ENCODE measurements at regions not wholly inside any gene's neighbourhood (a gene's known extent, or its start where the extent isn't known, plus 50 kb on each side); places are given as distances from the start of the nearest gene placed in this dataset.

DNA sequence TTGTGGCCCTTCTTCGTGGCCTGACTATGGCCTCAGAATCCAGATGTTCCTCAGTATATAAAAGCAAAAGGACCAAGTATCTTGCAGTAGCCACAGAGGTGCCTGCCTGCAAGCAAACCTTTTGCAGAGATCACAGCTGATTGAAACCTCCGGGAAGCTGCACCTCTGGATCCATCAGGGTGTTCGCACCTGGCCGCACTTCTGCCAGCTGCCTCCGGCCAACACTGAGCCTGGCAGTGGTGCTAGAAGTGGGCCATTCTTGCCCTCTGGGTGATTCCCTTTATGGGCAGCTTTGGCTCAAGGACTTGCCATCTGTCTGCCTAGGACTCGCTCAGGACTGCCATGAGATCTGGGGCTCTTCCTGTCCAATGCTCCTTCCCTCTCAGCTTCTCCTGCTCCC is 214.6 kb upstream of the ECI2 start:
- H3K4me3 ChIP-seq (ENCODE audit: low read depth, low read length), result no peak overlapping the region
- TF ChIP-seq, protein P1, sequence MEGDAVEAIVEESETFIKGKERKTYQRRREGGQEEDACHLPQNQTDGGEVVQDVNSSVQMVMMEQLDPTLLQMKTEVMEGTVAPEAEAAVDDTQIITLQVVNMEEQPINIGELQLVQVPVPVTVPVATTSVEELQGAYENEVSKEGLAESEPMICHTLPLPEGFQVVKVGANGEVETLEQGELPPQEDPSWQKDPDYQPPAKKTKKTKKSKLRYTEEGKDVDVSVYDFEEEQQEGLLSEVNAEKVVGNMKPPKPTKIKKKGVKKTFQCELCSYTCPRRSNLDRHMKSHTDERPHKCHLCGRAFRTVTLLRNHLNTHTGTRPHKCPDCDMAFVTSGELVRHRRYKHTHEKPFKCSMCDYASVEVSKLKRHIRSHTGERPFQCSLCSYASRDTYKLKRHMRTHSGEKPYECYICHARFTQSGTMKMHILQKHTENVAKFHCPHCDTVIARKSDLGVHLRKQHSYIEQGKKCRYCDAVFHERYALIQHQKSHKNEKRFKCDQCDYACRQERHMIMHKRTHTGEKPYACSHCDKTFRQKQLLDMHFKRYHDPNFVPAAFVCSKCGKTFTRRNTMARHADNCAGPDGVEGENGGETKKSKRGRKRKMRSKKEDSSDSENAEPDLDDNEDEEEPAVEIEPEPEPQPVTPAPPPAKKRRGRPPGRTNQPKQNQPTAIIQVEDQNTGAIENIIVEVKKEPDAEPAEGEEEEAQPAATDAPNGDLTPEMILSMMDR (IDR thresholded peaks at IDR 0.05; ENCODE audit: borderline replicate concordance, insufficient read depth, low read depth, low read length), result no peak

DNA sequence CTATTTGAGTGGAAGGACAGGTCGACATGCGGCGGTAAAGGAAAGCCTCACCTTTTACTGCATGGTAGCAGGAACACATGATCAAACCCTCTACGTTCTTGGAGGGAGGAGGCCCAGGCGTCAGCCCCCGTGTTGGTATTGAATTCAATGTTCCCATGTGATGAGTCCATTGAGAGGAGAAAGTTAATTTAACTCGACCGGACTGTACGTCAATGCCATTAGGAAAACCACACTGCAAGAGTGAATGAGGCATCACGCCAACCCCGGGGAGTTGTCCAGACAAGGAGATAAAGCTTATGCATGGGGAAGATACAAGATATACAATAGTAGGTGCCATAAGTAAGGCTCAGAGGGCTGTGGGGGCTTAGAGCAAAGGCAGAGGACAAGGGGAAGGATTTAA is 213.9 kb upstream of the ECI2 start:
- TF ChIP-seq, protein P1 (IDR thresholded peaks at IDR 0.05; ENCODE audit: borderline replicate concordance, insufficient read depth, low read depth, low read length), result no peak
- H3K4me3 ChIP-seq (ENCODE audit: low read depth, low read length), result no peak overlapping the region

DNA sequence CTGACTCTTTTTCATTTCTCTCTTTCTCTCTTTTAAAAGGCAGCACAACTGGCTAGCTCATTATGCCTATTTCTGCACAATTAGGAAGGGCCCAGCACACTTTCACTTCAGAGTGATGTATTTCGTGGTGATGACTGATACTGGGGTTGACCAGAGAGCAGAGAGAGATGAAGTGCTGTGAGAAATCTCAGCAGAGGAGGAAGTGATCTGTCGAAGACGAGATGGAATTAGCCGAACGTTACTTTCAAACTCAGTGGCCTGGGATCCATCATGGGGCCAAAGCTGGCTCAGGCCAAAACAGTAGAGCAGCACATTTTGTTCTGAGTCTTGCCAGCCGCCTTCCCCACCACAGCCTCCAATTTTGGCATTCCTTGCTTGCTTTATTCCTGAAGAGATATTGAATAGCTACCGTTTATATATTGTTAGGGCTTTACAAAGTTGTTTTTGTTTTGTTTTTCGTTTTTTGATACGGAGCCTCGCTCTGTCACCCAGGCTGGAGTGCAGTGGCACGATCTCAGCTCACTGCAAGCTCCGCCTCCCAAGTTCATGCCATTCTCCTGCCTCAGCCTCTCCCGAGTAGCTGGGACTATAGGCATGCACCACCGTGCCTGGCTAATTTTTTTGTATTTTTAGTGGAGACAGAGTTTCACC is 213.2 kb upstream of the ECI2 start:
- H3K4me3 ChIP-seq (ENCODE audit: low read depth, low read length), result no peak overlapping the region
- TF ChIP-seq, protein P1 (IDR thresholded peaks at IDR 0.05; ENCODE audit: borderline replicate concordance, insufficient read depth, low read depth, low read length), result no peak

DNA sequence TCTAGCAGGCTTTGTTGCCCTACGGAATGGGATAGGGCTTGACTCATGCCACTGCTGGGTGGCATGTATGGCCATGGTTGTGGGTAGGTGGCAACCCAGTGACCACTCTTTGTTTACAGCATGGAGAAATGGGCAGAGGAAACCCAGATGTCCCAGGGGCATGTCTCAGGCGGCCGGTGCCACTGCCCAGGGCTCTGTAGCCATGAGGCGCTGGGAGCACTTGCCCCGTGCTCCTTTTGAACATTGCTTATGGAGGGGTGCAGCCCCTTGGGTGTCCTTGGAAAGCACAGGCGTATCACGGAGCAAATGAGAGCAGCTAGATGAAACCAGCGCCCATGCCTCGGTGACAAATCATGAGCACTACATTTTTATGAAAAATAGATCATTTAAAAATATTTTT is 212.5 kb upstream of the ECI2 start:
- no peak overlapping the region for H3K4me3 ChIP-seq (ENCODE audit: low read depth, low read length)
- TF ChIP-seq, protein P1 (IDR thresholded peaks at IDR 0.05; ENCODE audit: borderline replicate concordance, insufficient read depth, low read depth, low read length), result no peak

DNA sequence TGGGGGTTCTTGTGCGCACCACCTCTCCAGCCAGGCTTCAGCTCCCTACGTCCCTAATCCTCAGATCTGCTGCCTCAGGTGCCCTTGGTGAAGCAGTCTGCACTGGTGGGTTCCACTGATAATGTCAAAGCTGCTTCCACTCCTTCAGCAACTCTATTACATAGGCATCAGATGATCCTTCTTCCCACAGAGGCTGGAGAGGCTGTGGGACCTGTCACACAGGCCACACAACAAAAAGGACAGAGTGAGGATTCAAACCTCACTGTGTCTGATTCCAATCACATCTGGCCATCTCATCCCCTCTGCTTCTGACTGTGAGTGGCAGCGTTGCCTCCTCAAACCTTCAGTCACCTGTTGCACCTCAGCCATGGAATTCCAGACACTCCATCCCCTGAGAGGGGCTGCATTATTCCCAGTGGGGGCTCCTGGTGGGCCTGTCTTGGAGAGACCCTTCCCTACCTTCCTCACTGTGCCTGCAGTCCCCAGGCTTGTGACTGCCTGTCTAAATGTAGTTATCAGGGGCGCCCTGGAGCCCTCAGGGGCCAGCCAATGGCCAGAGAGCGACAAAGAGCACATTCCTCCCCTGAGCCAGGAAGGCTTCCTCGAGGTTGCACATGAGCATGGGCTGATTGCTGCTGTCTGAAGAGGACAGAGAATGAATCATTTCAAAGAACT is 211.4 kb upstream of the ECI2 start:
- TF ChIP-seq, protein P1 (IDR thresholded peaks at IDR 0.05; ENCODE audit: borderline replicate concordance, insufficient read depth, low read depth, low read length), result no peak
- H3K4me3 ChIP-seq (ENCODE audit: low read depth, low read length), result no peak overlapping the region

DNA sequence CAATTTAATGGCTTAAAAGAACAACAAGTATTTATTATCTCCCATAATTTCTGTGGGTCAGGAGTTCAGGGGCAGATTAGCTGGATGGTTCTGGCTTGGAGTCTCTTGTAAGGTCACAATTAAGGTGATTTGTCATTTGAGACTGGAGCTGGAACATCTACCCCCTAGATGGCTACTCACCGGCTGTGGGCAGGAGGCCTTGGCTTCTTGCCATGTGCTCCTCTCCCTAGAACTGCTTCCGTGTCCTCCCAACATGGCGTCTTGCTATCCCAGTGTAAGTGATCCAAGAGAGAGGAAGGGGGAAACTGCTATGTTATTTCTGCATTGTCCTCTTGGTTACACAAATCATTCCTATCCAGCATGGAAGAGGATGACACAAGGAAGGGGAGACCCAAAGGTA is 210.2 kb upstream of the ECI2 start:
- TF ChIP-seq, protein P1 (IDR thresholded peaks at IDR 0.05; ENCODE audit: borderline replicate concordance, insufficient read depth, low read depth, low read length), result no peak
- H3K4me3 ChIP-seq (ENCODE audit: low read depth, low read length), result no peak overlapping the region

DNA sequence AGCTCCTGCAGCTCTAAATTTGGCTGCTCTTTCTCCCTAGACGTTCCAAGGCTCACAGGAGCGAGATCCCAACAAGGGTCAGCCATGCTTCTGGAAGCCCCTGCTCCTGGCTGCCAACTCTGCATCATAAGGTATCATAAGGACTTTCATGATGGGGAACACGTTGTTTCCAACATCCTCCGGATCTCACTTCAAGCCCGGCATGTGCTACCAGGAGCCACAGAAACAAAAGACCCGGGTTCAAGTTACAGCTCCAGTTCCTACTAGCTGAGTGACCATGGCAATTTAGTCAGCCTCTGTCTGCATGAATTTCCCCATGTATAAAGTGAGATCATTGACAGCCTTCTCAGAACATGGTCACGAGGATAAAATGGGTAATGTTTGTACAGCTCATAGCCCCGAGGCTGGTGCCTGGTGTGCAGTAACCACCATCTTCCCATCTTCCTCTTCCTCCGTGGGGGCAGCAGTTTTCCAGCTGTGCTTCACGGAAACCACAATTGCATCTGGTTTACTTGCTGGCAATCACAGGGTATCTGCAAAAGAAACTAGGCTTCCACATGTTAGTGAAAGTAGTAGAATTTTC is 209.0 kb upstream of the ECI2 start:
- no peak overlapping the region for H3K4me3 ChIP-seq (ENCODE audit: low read depth, low read length)
- TF ChIP-seq, protein P1 (IDR thresholded peaks at IDR 0.05; ENCODE audit: borderline replicate concordance, insufficient read depth, low read depth, low read length), result no peak

All from GM12875 (cell line).